Fibroblast of lung (primary cell): ENCODE measurements at regions not wholly inside any gene's neighbourhood (a gene's known extent, or its start where the extent isn't known, plus 50 kb on each side); places are given as distances from the start of the nearest gene placed in this dataset.

ENCODE experiments used
- DNase-seq, 2 donors: peaks; one replicate each; pipeline versions ENCODE4 v3.0.0 to v3.0.0-alpha.2; 2010; ENCODE audit warnings: low read depth in 2 of 2
- H2AFZ ChIP-seq: 2 replicates; pipeline ENCODE4 v1.5.1; 2012; ENCODE audit warnings: low read length, control low read depth, inconsistent platforms
- H3K27ac ChIP-seq: 2 replicates; pipeline ENCODE4 v1.5.1; 2011; ENCODE audit warnings: low read length, control low read depth; ENCODE audit not compliant: insufficient read depth
- H3K27me3 ChIP-seq: 2 replicates; pipeline ENCODE4 v1.5.1; 2011; ENCODE audit warnings: mild to moderate bottlenecking, low read length; ENCODE audit not compliant: control insufficient read depth, insufficient read depth
- H3K36me3 ChIP-seq: 2 replicates; pipeline ENCODE4 v1.5.1; 2011; ENCODE audit warnings: low read length; ENCODE audit not compliant: control insufficient read depth, insufficient read depth
- H3K4me1 ChIP-seq: 2 replicates; pipeline ENCODE4 v1.5.1; 2011; ENCODE audit warnings: low read length; ENCODE audit not compliant: control insufficient read depth, insufficient read depth; ENCODE audit errors: extremely low read depth
- H3K4me2 ChIP-seq: 2 replicates; pipeline ENCODE4 v1.5.1; 2011; ENCODE audit warnings: low read length, control low read depth; ENCODE audit not compliant: insufficient read depth; ENCODE audit errors: extremely low read depth
- H3K4me3 ChIP-seq, 4 experiments: fragments of 200-600 bp in 1 of 4; sonication (generic) in 1 of 4; replicated peaks in 1 of 4; 2 replicates each; pipeline ENCODE4 v1.5.1; 2011 to 2016; ENCODE audit warnings: low read length in 4 of 4, low read depth in 3 of 4, mild to moderate bottlenecking in 3 of 4, control low read depth in 2 of 4, inconsistent platforms in 1 of 4, mixed read lengths in 1 of 4; ENCODE audit not compliant: insufficient read depth in 1 of 4; ENCODE audit errors: control extremely low read depth in 1 of 4
- H3K79me2 ChIP-seq: 2 replicates; pipeline ENCODE4 v1.5.1; 2012; ENCODE audit warnings: mild to moderate bottlenecking, low read length, inconsistent platforms; ENCODE audit not compliant: control insufficient read depth, insufficient read depth
- H3K9ac ChIP-seq: 2 replicates; pipeline ENCODE4 v1.5.1; 2011; ENCODE audit warnings: mild to moderate bottlenecking, low read length, control low read depth; ENCODE audit not compliant: insufficient read depth
- H3K9me3 ChIP-seq: 2 replicates; pipeline ENCODE4 v1.5.1; 2012; ENCODE audit warnings: low read depth, low read length; ENCODE audit not compliant: control insufficient read depth, insufficient read depth
- H4K20me1 ChIP-seq: 2 replicates; pipeline ENCODE4 v1.5.1; 2011; ENCODE audit warnings: low read length; ENCODE audit not compliant: control insufficient read depth, insufficient read depth; ENCODE audit errors: extremely low read depth
- CTCF ChIP-seq, 2 donors: IDR thresholded peaks in 1 of 2; conservative IDR thresholded peaks in 1 of 2; 1 replicate in 1 of 2; 2 replicates in 1 of 2; pipeline ENCODE4 v1.5.1; 2011 to 2012; ENCODE audit warnings: low read length in 2 of 2, control low read depth in 1 of 2, inconsistent platforms in 1 of 2, low read depth in 1 of 2, mild to moderate bottlenecking in 1 of 2
- EZH2 ChIP-seq: IDR thresholded peaks from 2 replicates; pipeline ENCODE4 v1.5.1; 2012; ENCODE audit warnings: low read length, control low read depth, mild to moderate bottlenecking; ENCODE audit errors: missing control alignments

- Histone ChIP-seq H3K27me3 (no peaks in the 10 kb centered on the region), H3K9me3 (no peaks in the 10 kb centered on the region), H3K4me2 (no peak overlapping the region), H3K36me3 (no peaks in the 10 kb centered on the region), H3K4me1 (no peaks in the 10 kb centered on the region), H3K27ac (no peak overlapping the region), H4K20me1 (no peaks in the 10 kb centered on the region), H3K9ac (no peak overlapping the region), H3K4me3 (no peak overlapping the region), H3K79me2 (no peaks in the 10 kb centered on the region), H2AFZ (no peak overlapping the region)
- no peak for DNase-seq
- TF ChIP-seq CTCF (conservative IDR thresholded peaks at IDR 0.05 in 1 of 2, IDR thresholded peaks at IDR 0.05 in 1 of 2; ENCODE audit: low read depth in 1 of 2, low read length in 2 of 2) (no peak), EZH2 (no peak)
Measured at GRCh38 chr4:166222271-166222670, 349.2 kb downstream of the TLL1 start.

- Histone ChIP-seq H3K4me1 (no peaks in the 10 kb centered on the region), H3K27me3 (no peaks in the 10 kb centered on the region), H2AFZ (no peak overlapping the region), H3K4me3 (no peak overlapping the region), H4K20me1 (no peaks in the 10 kb centered on the region), H3K27ac (no peak overlapping the region), H3K4me2 (no peak overlapping the region), H3K9me3 (no peaks in the 10 kb centered on the region), H3K79me2 (no peaks in the 10 kb centered on the region), H3K9ac (no peak overlapping the region), H3K36me3 (no peaks in the 10 kb centered on the region)
- no peak for TF ChIP-seq CTCF (conservative IDR thresholded peaks at IDR 0.05 in 1 of 2, IDR thresholded peaks at IDR 0.05 in 1 of 2; ENCODE audit: low read depth in 1 of 2, low read length in 2 of 2)
- no peak for TF ChIP-seq EZH2
- no peak for DNase-seq
Measured at GRCh38 chr4:166228112-166228511, 355.1 kb downstream of the TLL1 start.

GRCh38 chr4:166229799-166230198 is 356.8 kb downstream of the TLL1 start:
- Histone ChIP-seq H3K9ac (no peak overlapping the region), H3K79me2 (no peaks in the 10 kb centered on the region), H3K36me3 (no peaks in the 10 kb centered on the region), H2AFZ (no peak overlapping the region), H3K4me1 (no peaks in the 10 kb centered on the region), H3K4me2 (no peak overlapping the region), H3K27me3 (no peaks in the 10 kb centered on the region), H3K27ac (no peak overlapping the region), H3K9me3 (no peaks in the 10 kb centered on the region), H4K20me1 (no peaks in the 10 kb centered on the region), H3K4me3 (no peak overlapping the region)
- no peak for DNase-seq
- no peak for TF ChIP-seq EZH2
- no peak for TF ChIP-seq CTCF (conservative IDR thresholded peaks at IDR 0.05 in 1 of 2, IDR thresholded peaks at IDR 0.05 in 1 of 2; ENCODE audit: low read depth in 1 of 2, low read length in 2 of 2)
